OCI-LY3 (cell line): ENCODE measurements at regions not wholly inside any gene's neighbourhood (a gene's known extent, or its start where the extent isn't known, plus 50 kb on each side); places are given as distances from the start of the nearest gene placed in this dataset.

ENCODE experiments used
- H2AFZ ChIP-seq: fragments of 200-600, 300-600 bp; shearing (Covaris generic); 2 replicates; pipeline ENCODE4 v1.6.0; 2014; ENCODE audit warnings: antibody characterized with exemption, low read depth, low read length
- H3K27ac ChIP-seq: fragments of 200-600, 300-600 bp; sonication (generic); 2 replicates; pipeline ENCODE4 v1.5.1; 2014; ENCODE audit warnings: mild to moderate bottlenecking, low read length, moderate library complexity, mixed read lengths
- H3K27me3 ChIP-seq: fragments of 200-600, 300-600 bp; sonication (generic); 2 replicates; pipeline ENCODE4 v1.6.1; 2014; ENCODE audit warnings: low read depth, low read length, mixed read lengths
- H3K36me3 ChIP-seq: fragments of 200-600, 300-600 bp; sonication (generic); replicated peaks from 2 replicates; pipeline ENCODE3; 2014; ENCODE audit warnings: low read depth, low read length, mixed read lengths
- H3K4me1 ChIP-seq: fragments of 300-600, 200-600 bp; sonication (generic); 2 replicates; pipeline ENCODE4 v1.6.1; 2014; ENCODE audit warnings: low read length, mixed read lengths
- H3K4me2 ChIP-seq: fragments of 200-600, 300-600 bp; sonication (generic); 2 replicates; pipeline ENCODE4 v1.6.1; 2014; ENCODE audit warnings: low read length, mixed read lengths
- H3K4me3 ChIP-seq: fragments of 300-600, 200-600 bp; sonication (generic); 2 replicates; pipeline ENCODE4 v1.5.1; 2014; ENCODE audit warnings: antibody characterized with exemption, mild to moderate bottlenecking, low read length, moderate library complexity
- H3K79me2 ChIP-seq: fragments of 300-600, 200-600 bp; shearing (Covaris generic); 2 replicates; pipeline ENCODE4 v1.6.1; 2014; ENCODE audit warnings: mild to moderate bottlenecking, low read length, mixed read lengths
- H3K9ac ChIP-seq: fragments of 300-600, 200-600 bp; shearing (Covaris generic); 2 replicates; pipeline ENCODE4 v1.6.0; 2014; ENCODE audit warnings: mild to moderate bottlenecking, low read length, moderate library complexity
- H3K9me3 ChIP-seq: fragments of 200-600, 300-600 bp; shearing (Covaris generic); 2 replicates; pipeline ENCODE4 v1.6.1; 2014; ENCODE audit warnings: low read length, mixed read lengths; ENCODE audit not compliant: insufficient read depth
- H4K20me1 ChIP-seq: fragments of 200-600, 300-600 bp; sonication (generic); 2 replicates; pipeline ENCODE4 v1.6.1; 2016; ENCODE audit warnings: low read length, mixed read lengths; ENCODE audit not compliant: insufficient read depth
- CTCF ChIP-seq: fragments of 200-600, 300-600 bp; sonication (generic); IDR thresholded peaks from 2 replicates; pipeline ENCODE4 v1.5.1; 2014; ENCODE audit warnings: antibody characterized with exemption, low read length, low read depth
- EZH2phosphoT487 ChIP-seq: fragments of 200-600 bp; shearing (Covaris generic); IDR thresholded peaks from 2 replicates; pipeline ENCODE4 v1.6.1; 2018; ENCODE audit warnings: antibody characterized with exemption, mixed run types, low read depth

- TF ChIP-seq EZH2phosphoT487: no peak
- no peak for TF ChIP-seq CTCF
These were observed 188.4 kb upstream of the CACNA2D1 start for GRCh38 chr7:82631998-82632397.

GRCh38 chr7:82629583-82629982 lies 186.0 kb upstream of the CACNA2D1 start:
- Histone ChIP-seq H3K79me2 (no peaks in the 10 kb centered on the region), H3K9ac (no peak overlapping the region), H3K4me1 (peaks cover 4% of the 10 kb centered on the region), H3K4me3 (no peak overlapping the region), H3K9me3 (no peaks in the 10 kb centered on the region), H3K36me3 (no peaks in the 10 kb centered on the region), H2AFZ (no peak overlapping the region), H3K27ac (no peak overlapping the region), H3K4me2 (no peak overlapping the region), H4K20me1 (no peaks in the 10 kb centered on the region), H3K27me3 (no peaks in the 10 kb centered on the region)
- no peak for TF ChIP-seq CTCF
- TF ChIP-seq EZH2phosphoT487: no peak

More at GRCh38 chr7:82631998-82632397, 188.4 kb upstream of the CACNA2D1 start:
- Histone ChIP-seq H3K4me3 (no peak overlapping the region), H3K9me3 (no peaks in the 10 kb centered on the region), H2AFZ (no peak overlapping the region), H3K4me1 (peaks cover 4% of the 10 kb centered on the region), H4K20me1 (no peaks in the 10 kb centered on the region), H3K27me3 (no peaks in the 10 kb centered on the region), H3K9ac (no peak overlapping the region), H3K79me2 (no peaks in the 10 kb centered on the region), H3K36me3 (no peaks in the 10 kb centered on the region), H3K27ac (no peak overlapping the region), H3K4me2 (no peak overlapping the region)

- Histone ChIP-seq H3K27ac (no peak overlapping the region), H3K27me3 (no peaks in the 10 kb centered on the region), H3K9me3 (no peaks in the 10 kb centered on the region), H3K36me3 (no peaks in the 10 kb centered on the region), H3K4me2 (no peak overlapping the region), H3K79me2 (no peaks in the 10 kb centered on the region), H3K4me1 (no peaks in the 10 kb centered on the region), H3K9ac (no peak overlapping the region), H2AFZ (no peak overlapping the region), H4K20me1 (no peaks in the 10 kb centered on the region), H3K4me3 (no peak overlapping the region)
- TF ChIP-seq CTCF: no peak
- TF ChIP-seq EZH2phosphoT487: no peak
These were observed 181.8 kb upstream of the CACNA2D1 start for GRCh38 chr7:82625377-82625776.

GRCh38 chr7:82624965-82625364 lies 181.4 kb upstream of the CACNA2D1 start:
- Histone ChIP-seq H3K4me2 (no peak overlapping the region), H2AFZ (no peak overlapping the region), H3K4me3 (no peak overlapping the region), H3K9me3 (no peaks in the 10 kb centered on the region), H3K36me3 (no peaks in the 10 kb centered on the region), H4K20me1 (no peaks in the 10 kb centered on the region), H3K79me2 (no peaks in the 10 kb centered on the region), H3K27me3 (no peaks in the 10 kb centered on the region), H3K4me1 (no peaks in the 10 kb centered on the region), H3K9ac (no peak overlapping the region), H3K27ac (no peak overlapping the region)
- no peak for TF ChIP-seq CTCF
- TF ChIP-seq EZH2phosphoT487: no peak
